H9 (cell line): ENCODE measurements at regions not wholly inside any gene's neighbourhood (a gene's known extent, or its start where the extent isn't known, plus 50 kb on each side); places are given as distances from the start of the nearest gene placed in this dataset.

Source experiments
- DNase-seq: peaks from one replicate; pipeline ENCODE4 v3.0.0-alpha.2; 2017
- H2AFZ ChIP-seq: one replicate; pipeline ENCODE4 v1.6.1; 2013; ENCODE audit warnings: mild to moderate bottlenecking, low read length, control low read depth, moderate library complexity
- H2AK5ac ChIP-seq: 2 replicates; pipeline ENCODE4 v1.6.1; 2013; ENCODE audit warnings: low read length, control low read depth, mixed read lengths; ENCODE audit not compliant: insufficient read length
- H2BK120ac ChIP-seq: one replicate; pipeline ENCODE4 v1.6.1; 2013; ENCODE audit warnings: low read depth, mild to moderate bottlenecking, low read length, control low read depth, inconsistent platforms; ENCODE audit not compliant: poor library complexity, severe bottlenecking
- H2BK12ac ChIP-seq: 2 replicates; pipeline ENCODE4 v1.6.1; 2013; ENCODE audit warnings: low read length, control low read depth, mixed read lengths, low read depth; ENCODE audit not compliant: insufficient read length
- H2BK15ac ChIP-seq: 2 replicates; pipeline ENCODE4 v1.6.1; 2013; ENCODE audit warnings: low read depth, low read length, control low read depth
- H2BK20ac ChIP-seq: one replicate; pipeline ENCODE4 v1.6.1; 2013; ENCODE audit warnings: low read depth, mild to moderate bottlenecking, low read length, control low read depth, inconsistent platforms; ENCODE audit not compliant: poor library complexity, severe bottlenecking
- H2BK5ac ChIP-seq: 2 replicates; pipeline ENCODE4 v1.6.1; 2013; ENCODE audit warnings: low read length, control low read depth, mixed read lengths; ENCODE audit not compliant: insufficient read length
- H3K14ac ChIP-seq: 2 replicates; pipeline ENCODE4 v1.6.1; 2013; ENCODE audit warnings: low read length, control low read depth; ENCODE audit not compliant: insufficient read depth
- H3K18ac ChIP-seq: 2 replicates; pipeline ENCODE4 v1.6.1; 2013; ENCODE audit warnings: low read depth, mild to moderate bottlenecking, mixed read lengths, low read length, control low read depth; ENCODE audit not compliant: insufficient read length
- H3K23ac ChIP-seq: 2 replicates; pipeline ENCODE4 v1.6.1; 2013; ENCODE audit warnings: low read length, control low read depth, mixed read lengths, low read depth; ENCODE audit not compliant: insufficient read length
- H3K23me2 ChIP-seq: 2 replicates; pipeline ENCODE4 v1.6.1; 2013; ENCODE audit warnings: low read depth, mild to moderate bottlenecking, mixed read lengths, low read length, control low read depth; ENCODE audit not compliant: insufficient read length, poor library complexity, severe bottlenecking
- H3K27ac ChIP-seq: 2 replicates; pipeline ENCODE4 v1.5.1; 2013; ENCODE audit warnings: low read length, control low read depth, mixed read lengths, low read depth; ENCODE audit not compliant: insufficient read length
- H3K27me3 ChIP-seq: 2 replicates; pipeline ENCODE4 v1.6.1; 2013; ENCODE audit warnings: low read length, control low read depth, inconsistent platforms; ENCODE audit not compliant: insufficient read depth
- H3K4ac ChIP-seq: 2 replicates; pipeline ENCODE4 v1.6.1; 2013; ENCODE audit warnings: low read depth, mild to moderate bottlenecking, control low read depth, inconsistent platforms, low read length, moderate library complexity
- H3K4me1 ChIP-seq: 2 replicates; pipeline ENCODE4 v1.6.1; 2013; ENCODE audit warnings: low read length, control low read depth, inconsistent platforms; ENCODE audit not compliant: insufficient read depth
- H3K4me2 ChIP-seq: 2 replicates; pipeline ENCODE4 v1.6.1; 2013; ENCODE audit warnings: low read length, control low read depth, mixed read lengths; ENCODE audit not compliant: insufficient read length, insufficient read depth
- H3K56ac ChIP-seq: 2 replicates; pipeline ENCODE4 v1.6.1; 2013; ENCODE audit warnings: low read depth, mild to moderate bottlenecking, mixed read lengths, low read length, control low read depth; ENCODE audit not compliant: insufficient read length
- H3K79me1 ChIP-seq: 2 replicates; pipeline ENCODE4 v1.6.1; 2013; ENCODE audit warnings: low read depth, mild to moderate bottlenecking, moderate library complexity, low read length, control low read depth, inconsistent platforms; ENCODE audit not compliant: insufficient read depth, poor library complexity, severe bottlenecking
- H3K79me2 ChIP-seq: 2 replicates; pipeline ENCODE4 v1.6.1; 2013; ENCODE audit warnings: low read length, control low read depth, inconsistent platforms; ENCODE audit not compliant: insufficient read depth
- H3K9ac ChIP-seq: 2 replicates; pipeline ENCODE4 v1.6.1; 2013; ENCODE audit warnings: low read length, control low read depth, mixed read lengths; ENCODE audit not compliant: insufficient read length; ENCODE audit errors: extremely low read depth
- H3K9me3 ChIP-seq: one replicate; pipeline ENCODE4 v1.6.1; 2013; ENCODE audit warnings: low read depth, low read length, inconsistent platforms; ENCODE audit not compliant: control insufficient read depth
- H3T11ph ChIP-seq: one replicate; pipeline ENCODE4 v1.6.1; 2013; ENCODE audit warnings: mild to moderate bottlenecking, low read length, control low read depth, inconsistent platforms
- H4K20me1 ChIP-seq: one replicate; pipeline ENCODE4 v1.6.1; 2013; ENCODE audit not compliant: control insufficient read depth, insufficient read length, insufficient read depth
- H4K5ac ChIP-seq: 2 replicates; pipeline ENCODE4 v1.6.1; 2013; ENCODE audit warnings: low read depth, mild to moderate bottlenecking, mixed read lengths, low read length, control low read depth; ENCODE audit not compliant: insufficient read length
- H4K8ac ChIP-seq: replicated peaks from 2 replicates; pipeline ENCODE4 v1.6.1; 2013; ENCODE audit warnings: low read length, control low read depth, mixed read lengths, low read depth; ENCODE audit not compliant: insufficient read length
- H4K91ac ChIP-seq: 2 replicates; pipeline ENCODE4 v1.6.1; 2013; ENCODE audit warnings: low read depth, mild to moderate bottlenecking, moderate library complexity, mixed read lengths, low read length, control low read depth; ENCODE audit not compliant: insufficient read length
- H3K27ac Mint-ChIP-seq, 3 experiments: 2 replicates in 2 of 3; 3 replicates in 1 of 3; pipeline ENCODE4 v1.8.0; 2020 to 2021; ENCODE audit warnings: mixed read lengths in 3 of 3, mild to moderate bottlenecking in 1 of 3, moderate library complexity in 1 of 3
- H3K27me3 Mint-ChIP-seq: 2 replicates; pipeline ENCODE4 v1.8.0; 2021; ENCODE audit warnings: low read depth, mild to moderate bottlenecking, moderate library complexity, mixed read lengths
- H3K36me3 Mint-ChIP-seq, 3 experiments: 2 replicates in 2 of 3; 3 replicates in 1 of 3; pipeline ENCODE4 v1.8.0; 2020 to 2021; ENCODE audit warnings: low read depth in 3 of 3, mixed read lengths in 3 of 3; ENCODE audit not compliant: insufficient read depth in 1 of 3
- H3K4me1 Mint-ChIP-seq, 2 experiments: 2 replicates each; pipeline ENCODE4 v1.8.0; 2020; ENCODE audit warnings: mixed read lengths in 2 of 2
- H3K4me3 Mint-ChIP-seq, 2 experiments: 2 replicates in 1 of 2; 3 replicates in 1 of 2; pipeline ENCODE4 v1.8.0; 2020 to 2021; ENCODE audit warnings: mild to moderate bottlenecking in 2 of 2, mixed read lengths in 2 of 2, moderate library complexity in 1 of 2
- H3K9me3 Mint-ChIP-seq, 2 experiments: 2 replicates in 1 of 2; 3 replicates in 1 of 2; pipeline ENCODE4 v1.8.0; 2020; ENCODE audit warnings: mild to moderate bottlenecking in 2 of 2, mixed read lengths in 2 of 2, moderate library complexity in 1 of 2
- WGBS: extraction: QIAGEN DNeasy Blood & Tissue Kit; methylation state at CpG from one replicate; pipeline ENCODE4 v1.1.7; 2013; ENCODE audit warnings: missing lambda C conversion rate, low lambda C conversion rate, mixed read lengths; ENCODE audit not compliant: insufficient read length; ENCODE audit errors: extremely low coverage; 5-methylcytosine and 5-hydroxymethylcytosine counted together
- TF ChIP-seq, protein P1 (sequence below): fragments of 200-600 bp; sonication (generic); conservative IDR thresholded peaks from 3 replicates; pipeline ENCODE4 v1.8.0; 2021; ENCODE audit warnings: antibody characterized with exemption, mild to moderate bottlenecking

DNA sequence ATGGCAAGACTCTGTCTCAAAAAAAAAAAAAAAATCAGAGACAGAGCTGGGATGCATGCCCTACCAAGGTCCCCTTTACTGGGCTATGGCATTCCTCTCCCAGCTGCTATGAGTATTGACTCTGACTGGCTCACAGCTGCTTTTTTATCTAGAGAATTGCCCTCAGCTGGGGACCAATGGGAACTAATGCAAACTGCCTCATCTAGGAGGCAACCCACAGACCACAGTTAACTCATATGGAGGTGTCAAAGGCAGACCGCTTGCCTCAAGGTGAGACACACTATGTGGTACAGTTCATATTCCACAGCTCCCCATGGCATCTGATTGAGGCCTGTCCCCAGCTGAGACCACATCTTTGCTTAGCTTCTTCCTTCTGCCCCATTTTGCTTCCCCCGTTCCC, 183.5 kb upstream of the EOMES start:
- H2AK5ac ChIP-seq: no peak overlapping the region
- no peak overlapping the region for H2BK20ac ChIP-seq
- no peak overlapping the region for H2BK120ac ChIP-seq
- H2BK12ac ChIP-seq: no peak overlapping the region
- H3K23ac ChIP-seq: no peak overlapping the region
- no peak overlapping the region for H3K4me3 Mint-ChIP-seq
- no peaks in the 10 kb centered on the region for H3K79me2 ChIP-seq
- TF ChIP-seq, protein P1, sequence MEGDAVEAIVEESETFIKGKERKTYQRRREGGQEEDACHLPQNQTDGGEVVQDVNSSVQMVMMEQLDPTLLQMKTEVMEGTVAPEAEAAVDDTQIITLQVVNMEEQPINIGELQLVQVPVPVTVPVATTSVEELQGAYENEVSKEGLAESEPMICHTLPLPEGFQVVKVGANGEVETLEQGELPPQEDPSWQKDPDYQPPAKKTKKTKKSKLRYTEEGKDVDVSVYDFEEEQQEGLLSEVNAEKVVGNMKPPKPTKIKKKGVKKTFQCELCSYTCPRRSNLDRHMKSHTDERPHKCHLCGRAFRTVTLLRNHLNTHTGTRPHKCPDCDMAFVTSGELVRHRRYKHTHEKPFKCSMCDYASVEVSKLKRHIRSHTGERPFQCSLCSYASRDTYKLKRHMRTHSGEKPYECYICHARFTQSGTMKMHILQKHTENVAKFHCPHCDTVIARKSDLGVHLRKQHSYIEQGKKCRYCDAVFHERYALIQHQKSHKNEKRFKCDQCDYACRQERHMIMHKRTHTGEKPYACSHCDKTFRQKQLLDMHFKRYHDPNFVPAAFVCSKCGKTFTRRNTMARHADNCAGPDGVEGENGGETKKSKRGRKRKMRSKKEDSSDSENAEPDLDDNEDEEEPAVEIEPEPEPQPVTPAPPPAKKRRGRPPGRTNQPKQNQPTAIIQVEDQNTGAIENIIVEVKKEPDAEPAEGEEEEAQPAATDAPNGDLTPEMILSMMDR: no peak
- H3K14ac ChIP-seq: no peak overlapping the region
- H3K27me3 ChIP-seq: no peaks in the 10 kb centered on the region
- H4K91ac ChIP-seq: no peak overlapping the region
- no peak overlapping the region for H3T11ph ChIP-seq
- no peak overlapping the region for H2BK15ac ChIP-seq
- H2BK5ac ChIP-seq: no peak overlapping the region
- H4K20me1 ChIP-seq: no peaks in the 10 kb centered on the region
- peaks cover 9 to 21% of the 10 kb centered on the region in 2 experiments for H3K4me1 Mint-ChIP-seq
- no peaks in the 10 kb centered on the region; the same call in 1 of the 2 replicates for H3K27me3 Mint-ChIP-seq
- no peak overlapping the region for H2AFZ ChIP-seq
- no peak overlapping the region for H4K8ac ChIP-seq
- H3K9me3 ChIP-seq: no peaks in the 10 kb centered on the region
- no peak overlapping the region for H4K5ac ChIP-seq
- H3K18ac ChIP-seq: no peak overlapping the region
- no peaks in the 10 kb centered on the region for H3K79me1 ChIP-seq
- no peaks in the 10 kb centered on the region for H3K9me3 Mint-ChIP-seq
- no peak overlapping the region for H3K9ac ChIP-seq
- DNase-seq: no peak
- H3K23me2 ChIP-seq: no peaks in the 10 kb centered on the region
- no peak overlapping the region for H3K56ac ChIP-seq
- H3K4ac ChIP-seq: no peak overlapping the region
- H3K36me3 Mint-ChIP-seq: no peaks in the 10 kb centered on the region
- WGBS: no CpG with 5 or more reads among the region's 2 CpGs
- H3K4me2 ChIP-seq: no peak overlapping the region
- no peaks in the 10 kb centered on the region; the same call in 1 of the 2 replicates for H3K4me1 ChIP-seq
- no peak overlapping the region for H3K27ac ChIP-seq
- no peak overlapping the region for H3K27ac Mint-ChIP-seq
